ENCODE measurements at regions not wholly inside any gene's neighbourhood (a gene's known extent, or its start where the extent isn't known, plus 50 kb on each side); places are given as distances from the start of the nearest gene placed in this dataset.

GRCh38 chr21:41064334-41064791, 103.6 kb upstream of the BACE2 start:
- TF ChIP-seq REST (IDR thresholded peaks at IDR 0.05; ENCODE audit: borderline replicate concordance), result no peak
- TF ChIP-seq CTCF (IDR thresholded peaks at IDR 0.05; ENCODE audit: poor library complexity, severe bottlenecking), result no peak
- TF ChIP-seq TAF1 (IDR thresholded peaks at IDR 0.05; ENCODE audit: low read depth), result no peak
